ENCODE measurements at regions not wholly inside any gene's neighbourhood (a gene's known extent, or its start where the extent isn't known, plus 50 kb on each side); places are given as distances from the start of the nearest gene placed in this dataset.

DNA sequence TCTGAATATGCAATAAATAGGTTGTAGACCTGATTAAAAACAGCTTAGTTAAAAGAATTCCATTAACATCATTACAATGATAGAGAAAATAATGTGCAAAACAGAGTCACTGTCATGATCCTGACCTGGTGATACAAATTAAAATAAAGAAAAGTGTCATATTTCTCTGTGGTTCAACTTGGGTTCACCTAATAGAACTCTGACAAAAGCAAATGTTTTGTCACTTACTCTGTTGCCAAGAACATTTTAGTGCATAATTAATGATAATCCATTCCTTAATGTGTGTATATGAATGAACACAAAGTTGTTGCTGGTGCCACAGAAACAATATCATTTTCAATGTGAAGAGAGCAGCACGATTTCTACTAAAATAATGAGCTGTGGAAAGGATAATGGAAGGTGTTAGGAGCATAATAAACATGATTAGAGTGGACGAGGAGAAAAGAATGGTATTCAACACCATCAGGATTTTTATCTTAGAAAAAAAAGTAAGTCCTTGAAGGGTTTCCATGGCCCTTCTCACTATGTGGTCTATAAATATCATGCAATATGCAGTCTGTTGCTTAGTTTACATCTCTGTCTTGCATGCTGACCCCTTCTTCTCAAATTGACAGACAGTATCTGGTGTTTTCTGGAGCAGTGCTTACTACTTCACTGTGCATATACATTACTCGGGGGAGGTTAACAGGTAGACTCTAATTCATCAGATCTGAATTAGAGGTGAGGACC, 656.6 kb upstream of the MMS22L start:
- Histone ChIP-seq H3K79me2 (ENCODE audit: control insufficient read depth, insufficient read depth, low read length) (no peaks in the 10 kb centered on the region), H3K4me1 (ENCODE audit: control insufficient read depth, insufficient read depth, low read length) (no peaks in the 10 kb centered on the region), H3K36me3 (ENCODE audit: control insufficient read depth in 2 of 2, insufficient read depth in 2 of 2, low read length in 1 of 2) (no peaks in the 10 kb centered on the region), H3K4me3 (no peak overlapping the region), H3K27ac (ENCODE audit: control insufficient read depth, insufficient read depth) (no peak overlapping the region), H3K27me3 (replicated peaks in 1 of 2; ENCODE audit: control insufficient read depth in 2 of 2, insufficient read depth in 2 of 2, low read length in 1 of 2) (no peaks in the 10 kb centered on the region), H3K9me3 (replicated peaks; ENCODE audit: control insufficient read depth, insufficient read depth, low read length) (no peaks in the 10 kb centered on the region), H4K20me1 (ENCODE audit: control insufficient read depth, insufficient read depth) (no peaks in the 10 kb centered on the region), H3K4me2 (ENCODE audit: control insufficient read depth, insufficient read depth) (no peak overlapping the region), H2AFZ (ENCODE audit: control insufficient read depth, low read depth, low read length) (no peak overlapping the region), H3K9ac (ENCODE audit: control insufficient read depth, insufficient read depth, low read length) (no peak overlapping the region)
- SMC1A ChIA-PET (ENCODE audit: uncharacterized antibody, unreplicated experiment) = interaction anchor here (0.6 kb wide), 1 partner anchor 141 kb away, joined by 3 read pairs; no protein-coding TSS in a partner anchor
- FAIRE-seq (no peak), ATAC-seq (no peak), DNase-seq (ENCODE audit: low read depth, low spot score) (no peak)
- intact Hi-C loops (cut with micrococcal nuclease; ENCODE audit: unreplicated experiment) (no loop called here), in situ Hi-C loops (cut with MboI) (no loop called here)
- CTCF ChIA-PET = no interaction called here
- WGBS (ENCODE audit: insufficient coverage, insufficient replicate concordance, low lambda C conversion rate, missing lambda C conversion rate) = 4% methylated on average over 3 of the region's 3 CpGs
- RAD21 ChIA-PET (ENCODE audit: unreplicated experiment) = interaction anchor here (0.8 kb wide), 1 partner anchor 18 kb away, joined by 3 read pairs; no protein-coding TSS in a partner anchor
- POLR2A ChIA-PET = no interaction called here
- TF ChIP-seq POLR2AphosphoS5 (IDR thresholded peaks at IDR 0.05; ENCODE audit: low read length) (no peak), ZZZ3 (IDR thresholded peaks at IDR 0.05; ENCODE audit: control insufficient read depth, insufficient read length, low read depth) (no peak), NFYB (IDR thresholded peaks at IDR 0.05; ENCODE audit: insufficient read depth, low read depth, low read length) (no peak), WRNIP1 (IDR thresholded peaks at IDR 0.05; ENCODE audit: borderline replicate concordance, low read depth, low read length) (no peak)
- BruUV-seq (replicated peaks) = no TSS peak

DNA sequence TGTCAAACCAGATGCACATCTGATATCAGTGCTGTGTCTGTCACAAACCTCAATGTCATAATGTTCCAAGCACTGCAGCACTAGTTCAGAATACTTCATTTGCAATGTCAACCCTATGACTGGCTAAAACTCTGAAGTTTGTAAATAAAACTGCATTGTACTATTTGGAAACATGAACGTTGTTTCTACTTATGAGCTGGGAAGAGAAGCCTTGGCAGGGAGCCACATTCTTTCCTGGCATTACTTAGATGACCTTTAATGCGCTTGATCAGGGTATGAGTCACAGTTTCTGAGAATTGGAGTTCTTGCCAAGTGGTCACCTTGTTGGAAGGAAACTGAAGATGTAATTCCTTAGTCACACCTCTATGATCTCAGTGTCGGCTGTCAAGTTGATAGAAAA, 664.8 kb upstream of the MMS22L start:
- POLR2A ChIA-PET = no interaction called here
- ATAC-seq = no peak
- in situ Hi-C loops (cut with MboI) (no loop called here), intact Hi-C loops (cut with micrococcal nuclease; ENCODE audit: unreplicated experiment) (no loop called here)
- no peak overlapping the region for H3K4me3 ChIP-seq
- SMC1A ChIA-PET (ENCODE audit: uncharacterized antibody, unreplicated experiment) = no interaction called here
- no peaks in the 10 kb centered on the region for H3K79me2 ChIP-seq (ENCODE audit: control insufficient read depth, insufficient read depth, low read length)
- DNase-seq (ENCODE audit: low read depth, low spot score) = no peak
- no peak overlapping the region for H3K9ac ChIP-seq (ENCODE audit: control insufficient read depth, insufficient read depth, low read length)
- RAD21 ChIA-PET (ENCODE audit: unreplicated experiment) = no interaction called here
- CTCF ChIA-PET = no interaction called here
- H2AFZ ChIP-seq (ENCODE audit: control insufficient read depth, low read depth, low read length) = no peak overlapping the region
- no peak for FAIRE-seq
- BruUV-seq (replicated peaks) = no TSS peak
- no peaks in the 10 kb centered on the region for H4K20me1 ChIP-seq (ENCODE audit: control insufficient read depth, insufficient read depth)
- H3K27ac ChIP-seq (ENCODE audit: control insufficient read depth, insufficient read depth) = no peak overlapping the region
- H3K27me3 ChIP-seq (replicated peaks in 1 of 2; ENCODE audit: control insufficient read depth in 2 of 2, insufficient read depth in 2 of 2, low read length in 1 of 2) = no peaks in the 10 kb centered on the region
- H3K4me2 ChIP-seq (ENCODE audit: control insufficient read depth, insufficient read depth) = no peak overlapping the region
- WGBS (ENCODE audit: insufficient coverage, insufficient replicate concordance, low lambda C conversion rate, missing lambda C conversion rate) = 36% methylated on average over 3 of the region's 3 CpGs
- H3K36me3 ChIP-seq (ENCODE audit: control insufficient read depth in 2 of 2, insufficient read depth in 2 of 2, low read length in 1 of 2) = no peaks in the 10 kb centered on the region
- H3K9me3 ChIP-seq (replicated peaks; ENCODE audit: control insufficient read depth, insufficient read depth, low read length) = no peaks in the 10 kb centered on the region
- H3K4me1 ChIP-seq (ENCODE audit: control insufficient read depth, insufficient read depth, low read length) = no peaks in the 10 kb centered on the region
- no peak for TF ChIP-seq RBBP5 (conservative IDR thresholded peaks at IDR 0.05)
- no peak for TF ChIP-seq RCOR1 (conservative IDR thresholded peaks at IDR 0.05; ENCODE audit: low read depth, low read length)
- no peak for TF ChIP-seq BRCA1 (IDR thresholded peaks at IDR 0.05; ENCODE audit: low read depth, low read length)
- TF ChIP-seq, protein P1, sequence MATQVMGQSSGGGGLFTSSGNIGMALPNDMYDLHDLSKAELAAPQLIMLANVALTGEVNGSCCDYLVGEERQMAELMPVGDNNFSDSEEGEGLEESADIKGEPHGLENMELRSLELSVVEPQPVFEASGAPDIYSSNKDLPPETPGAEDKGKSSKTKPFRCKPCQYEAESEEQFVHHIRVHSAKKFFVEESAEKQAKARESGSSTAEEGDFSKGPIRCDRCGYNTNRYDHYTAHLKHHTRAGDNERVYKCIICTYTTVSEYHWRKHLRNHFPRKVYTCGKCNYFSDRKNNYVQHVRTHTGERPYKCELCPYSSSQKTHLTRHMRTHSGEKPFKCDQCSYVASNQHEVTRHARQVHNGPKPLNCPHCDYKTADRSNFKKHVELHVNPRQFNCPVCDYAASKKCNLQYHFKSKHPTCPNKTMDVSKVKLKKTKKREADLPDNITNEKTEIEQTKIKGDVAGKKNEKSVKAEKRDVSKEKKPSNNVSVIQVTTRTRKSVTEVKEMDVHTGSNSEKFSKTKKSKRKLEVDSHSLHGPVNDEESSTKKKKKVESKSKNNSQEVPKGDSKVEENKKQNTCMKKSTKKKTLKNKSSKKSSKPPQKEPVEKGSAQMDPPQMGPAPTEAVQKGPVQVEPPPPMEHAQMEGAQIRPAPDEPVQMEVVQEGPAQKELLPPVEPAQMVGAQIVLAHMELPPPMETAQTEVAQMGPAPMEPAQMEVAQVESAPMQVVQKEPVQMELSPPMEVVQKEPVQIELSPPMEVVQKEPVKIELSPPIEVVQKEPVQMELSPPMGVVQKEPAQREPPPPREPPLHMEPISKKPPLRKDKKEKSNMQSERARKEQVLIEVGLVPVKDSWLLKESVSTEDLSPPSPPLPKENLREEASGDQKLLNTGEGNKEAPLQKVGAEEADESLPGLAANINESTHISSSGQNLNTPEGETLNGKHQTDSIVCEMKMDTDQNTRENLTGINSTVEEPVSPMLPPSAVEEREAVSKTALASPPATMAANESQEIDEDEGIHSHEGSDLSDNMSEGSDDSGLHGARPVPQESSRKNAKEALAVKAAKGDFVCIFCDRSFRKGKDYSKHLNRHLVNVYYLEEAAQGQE (IDR thresholded peaks at IDR 0.05; ENCODE audit: low read depth, low read length) = no peak
- no peak for TF ChIP-seq GATAD2B (conservative IDR thresholded peaks at IDR 0.05; ENCODE audit: low read depth)
- TF ChIP-seq, protein P2, sequence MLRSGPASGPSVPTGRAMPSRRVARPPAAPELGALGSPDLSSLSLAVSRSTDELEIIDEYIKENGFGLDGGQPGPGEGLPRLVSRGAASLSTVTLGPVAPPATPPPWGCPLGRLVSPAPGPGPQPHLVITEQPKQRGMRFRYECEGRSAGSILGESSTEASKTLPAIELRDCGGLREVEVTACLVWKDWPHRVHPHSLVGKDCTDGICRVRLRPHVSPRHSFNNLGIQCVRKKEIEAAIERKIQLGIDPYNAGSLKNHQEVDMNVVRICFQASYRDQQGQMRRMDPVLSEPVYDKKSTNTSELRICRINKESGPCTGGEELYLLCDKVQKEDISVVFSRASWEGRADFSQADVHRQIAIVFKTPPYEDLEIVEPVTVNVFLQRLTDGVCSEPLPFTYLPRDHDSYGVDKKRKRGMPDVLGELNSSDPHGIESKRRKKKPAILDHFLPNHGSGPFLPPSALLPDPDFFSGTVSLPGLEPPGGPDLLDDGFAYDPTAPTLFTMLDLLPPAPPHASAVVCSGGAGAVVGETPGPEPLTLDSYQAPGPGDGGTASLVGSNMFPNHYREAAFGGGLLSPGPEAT (IDR thresholded peaks at IDR 0.05; ENCODE audit: low read depth) = no peak
- no peak for TF ChIP-seq SRF (IDR thresholded peaks at IDR 0.05; ENCODE audit: low read depth in 2 of 2, low read length in 2 of 2)
- no peak for TF ChIP-seq ZNF274 (IDR thresholded peaks at IDR 0.05; ENCODE audit: insufficient read depth, insufficient read length)
- no peak for TF ChIP-seq CEBPB (IDR thresholded peaks at IDR 0.05; ENCODE audit: borderline replicate concordance in 1 of 2, low read depth in 2 of 2, low read length in 2 of 2)
- TF ChIP-seq FOXK2 (IDR thresholded peaks at IDR 0.05) = no peak

Data from GM12878 (cell line).